Stimulated activated naive CD8-positive, alpha-beta T cell treated with anti-CD3 and anti-CD28 coated beads, Interleukin-15, amount 100 ng/mL, for 72 hours (primary cell): ENCODE measurements at regions not wholly inside any gene's neighbourhood (a gene's known extent, or its start where the extent isn't known, plus 50 kb on each side); places are given as distances from the start of the nearest gene placed in this dataset.
A peak's percentile ranks its signal among the peaks of the same experiment; 100 is the strongest.

Source experiments
- ATAC-seq: fragments of 150-1000 bp; cut with Tn5 transposase; 2 replicates; pipeline ENCODE4 v1.10.0; 2021; ENCODE audit warnings: mild to moderate bottlenecking, moderate library complexity
- DNase-seq, 2 donors: peaks; one replicate each; pipeline ENCODE4 v3.0.0; 2021 to 2022
- H3K27ac Mint-ChIP-seq, 2 donors: one replicate each; pipeline ENCODE4 v1.8.0; 2022; ENCODE audit warnings: mild to moderate bottlenecking in 2 of 2, mixed read lengths in 2 of 2, moderate library complexity in 2 of 2
- H3K27me3 Mint-ChIP-seq: one replicate; pipeline ENCODE4 v1.8.0; 2022; ENCODE audit warnings: mixed read lengths
- H3K4me1 Mint-ChIP-seq: one replicate; pipeline ENCODE4 v1.8.0; 2022; ENCODE audit warnings: mild to moderate bottlenecking, mixed read lengths
- H3K4me3 Mint-ChIP-seq, 2 donors: one replicate each; pipeline ENCODE4 v1.8.0; 2022; ENCODE audit warnings: mild to moderate bottlenecking in 2 of 2, mixed read lengths in 2 of 2, moderate library complexity in 1 of 2
- H3K9me3 Mint-ChIP-seq, 2 donors: one replicate each; pipeline ENCODE4 v1.8.0; 2022; ENCODE audit warnings: mixed read lengths in 2 of 2

- H3K27ac Mint-ChIP-seq = no peak overlapping the region
- no peak for ATAC-seq
- no peaks in the 10 kb centered on the region for H3K27me3 Mint-ChIP-seq
- H3K4me3 Mint-ChIP-seq = no peak overlapping the region
- no peaks in the 10 kb centered on the region for H3K4me1 Mint-ChIP-seq
- H3K9me3 Mint-ChIP-seq = peaks cover 14 to 44% of the 10 kb centered on the region in 2 donors
- no peak for DNase-seq
Observed at GRCh38 chr3:135736740-135737139, 228.8 kb upstream of the PPP2R3A start.

GRCh38 chr3:135739779-135740178 lies 225.7 kb upstream of the PPP2R3A start:
- ATAC-seq (no peak), DNase-seq (no peak)
- no peaks in the 10 kb centered on the region for H3K4me1 Mint-ChIP-seq
- H3K4me3 Mint-ChIP-seq = no peak overlapping the region
- H3K27me3 Mint-ChIP-seq = no peaks in the 10 kb centered on the region
- peaks cover 9 to 32% of the 10 kb centered on the region in 2 donors for H3K9me3 Mint-ChIP-seq
- no peak overlapping the region for H3K27ac Mint-ChIP-seq

GRCh38 chr3:135740211-135740610 lies 225.3 kb upstream of the PPP2R3A start:
- ATAC-seq (no peak), DNase-seq (no peak)
- no peaks in the 10 kb centered on the region for H3K27me3 Mint-ChIP-seq
- no peak overlapping the region for H3K4me3 Mint-ChIP-seq
- peaks cover 9 to 28% of the 10 kb centered on the region in 2 donors for H3K9me3 Mint-ChIP-seq
- H3K27ac Mint-ChIP-seq = no peak overlapping the region
- H3K4me1 Mint-ChIP-seq = no peaks in the 10 kb centered on the region

GRCh38 chr3:135740751-135741150 lies 224.8 kb upstream of the PPP2R3A start:
- Mint-ChIP-seq H3K4me3 (no peak overlapping the region), H3K27ac (no peak overlapping the region), H3K9me3 (peaks cover 4 to 25% of the 10 kb centered on the region in 2 donors), H3K4me1 (no peaks in the 10 kb centered on the region), H3K27me3 (no peaks in the 10 kb centered on the region)
- DNase-seq = no peak
- no peak for ATAC-seq

- no peak for ATAC-seq
- Mint-ChIP-seq H3K9me3 (peaks cover 0 to 8% of the 10 kb centered on the region in 2 donors), H3K4me1 (no peaks in the 10 kb centered on the region), H3K27me3 (no peaks in the 10 kb centered on the region), H3K4me3 (no peak overlapping the region), H3K27ac (no peak overlapping the region)
- DNase-seq = no peak
Observed at GRCh38 chr3:135751991-135752390, 213.5 kb upstream of the PPP2R3A start.

GRCh38 chr3:135752851-135753250 lies 212.7 kb upstream of the PPP2R3A start:
- Mint-ChIP-seq H3K27me3 (no peaks in the 10 kb centered on the region), H3K9me3 (peaks cover 0 to 8% of the 10 kb centered on the region in 2 donors), H3K4me1 (no peaks in the 10 kb centered on the region), H3K4me3 (no peak overlapping the region), H3K27ac (no peak overlapping the region)
- DNase-seq (no peak), ATAC-seq (no peak)

GRCh38 chr3:135753506-135753905 lies 212.0 kb upstream of the PPP2R3A start:
- peaks cover 0 to 8% of the 10 kb centered on the region in 2 donors for H3K9me3 Mint-ChIP-seq
- no peaks in the 10 kb centered on the region for H3K4me1 Mint-ChIP-seq

GRCh38 chr3:135755330-135756105 lies 210.0 kb upstream of the PPP2R3A start:
- no peak for ATAC-seq

More at GRCh38 chr3:135753506-135753905, 212.0 kb upstream of the PPP2R3A start:
- DNase-seq (no peak), ATAC-seq (no peak)
- Mint-ChIP-seq H3K27ac (no peak overlapping the region), H3K4me3 (no peak overlapping the region), H3K27me3 (no peaks in the 10 kb centered on the region)

GRCh38 chr3:135756106-135756668 lies 209.3 kb upstream of the PPP2R3A start:
- DNase-seq (no peak), ATAC-seq (no peak)
- Mint-ChIP-seq H3K27me3 (no peaks in the 10 kb centered on the region), H3K9me3 (peaks cover 0 to 1% of the 10 kb centered on the region in 2 donors), H3K4me3 (no peak overlapping the region), H3K4me1 (no peaks in the 10 kb centered on the region), H3K27ac (no peak overlapping the region)

More at GRCh38 chr3:135755330-135756105, 210.0 kb upstream of the PPP2R3A start:
- Mint-ChIP-seq H3K9me3 (peaks cover 0 to 4% of the 10 kb centered on the region in 2 donors), H3K4me3 (no peak overlapping the region), H3K27ac (no peak overlapping the region), H3K27me3 (no peaks in the 10 kb centered on the region), H3K4me1 (no peaks in the 10 kb centered on the region)
- no peak for DNase-seq

- no peak for ATAC-seq
- Mint-ChIP-seq H3K27me3 (no peaks in the 10 kb centered on the region), H3K9me3 (peaks cover 0 to 9% of the 10 kb centered on the region in 2 donors), H3K4me1 (no peaks in the 10 kb centered on the region), H3K27ac (no peak overlapping the region), H3K4me3 (no peak overlapping the region)
- no peak for DNase-seq
Observed at GRCh38 chr3:135757421-135757820, 208.1 kb upstream of the PPP2R3A start.

- Mint-ChIP-seq H3K27ac (no peak overlapping the region), H3K4me3 (no peak overlapping the region), H3K27me3 (no peaks in the 10 kb centered on the region), H3K4me1 (no peaks in the 10 kb centered on the region), H3K9me3 (peaks cover 0 to 14% of the 10 kb centered on the region in 2 donors)
- DNase-seq (no peak), ATAC-seq (no peak)
Observed at GRCh38 chr3:135758961-135759360, 206.6 kb upstream of the PPP2R3A start.

GRCh38 chr3:135759651-135760050 lies 205.9 kb upstream of the PPP2R3A start:
- Mint-ChIP-seq H3K27ac (no peak overlapping the region), H3K27me3 (no peaks in the 10 kb centered on the region), H3K9me3 (peaks cover 5 to 19% of the 10 kb centered on the region in 2 donors), H3K4me3 (no peak overlapping the region), H3K4me1 (no peaks in the 10 kb centered on the region)
- ATAC-seq (no peak), DNase-seq (no peak)

GRCh38 chr3:135760581-135760980 lies 204.9 kb upstream of the PPP2R3A start:
- Mint-ChIP-seq H3K27ac (no peak overlapping the region), H3K4me1 (no peaks in the 10 kb centered on the region), H3K4me3 (no peak overlapping the region), H3K27me3 (no peaks in the 10 kb centered on the region), H3K9me3 (peaks cover 13 to 19% of the 10 kb centered on the region in 2 donors)
- ATAC-seq (no peak), DNase-seq (no peak)

- Mint-ChIP-seq H3K27me3 (no peaks in the 10 kb centered on the region), H3K4me1 (no peaks in the 10 kb centered on the region), H3K27ac (peak overlapping the region in 1 of 2 donors; percentile 81), H3K4me3 (no peak overlapping the region), H3K9me3 (peaks cover 15 to 19% of the 10 kb centered on the region in 2 donors)
- ATAC-seq (no peak), DNase-seq (no peak)
Observed at GRCh38 chr3:135762188-135762856, 203.2 kb upstream of the PPP2R3A start.

- no peaks in the 10 kb centered on the region for H3K4me1 Mint-ChIP-seq
- no peak overlapping the region for H3K27ac Mint-ChIP-seq
- H3K9me3 Mint-ChIP-seq = peaks cover 17 to 20% of the 10 kb centered on the region in 2 donors
- ATAC-seq (no peak), DNase-seq (no peak)
- H3K27me3 Mint-ChIP-seq = peaks cover 2% of the 10 kb centered on the region
- no peak overlapping the region for H3K4me3 Mint-ChIP-seq
Observed at GRCh38 chr3:135766115-135766514, 199.4 kb upstream of the PPP2R3A start.

GRCh38 chr3:135771760-135772159 lies 193.8 kb upstream of the PPP2R3A start:
- DNase-seq (no peak), ATAC-seq (no peak)
- no peaks in the 10 kb centered on the region for H3K4me1 Mint-ChIP-seq
- H3K27me3 Mint-ChIP-seq = peaks cover 8% of the 10 kb centered on the region
- peaks cover 5 to 10% of the 10 kb centered on the region in 2 donors for H3K9me3 Mint-ChIP-seq
- H3K27ac Mint-ChIP-seq = no peak overlapping the region
- no peak overlapping the region for H3K4me3 Mint-ChIP-seq
